GM13976 (cell line): ENCODE measurements at regions not wholly inside any gene's neighbourhood (a gene's known extent, or its start where the extent isn't known, plus 50 kb on each side); places are given as distances from the start of the nearest gene placed in this dataset.

Source experiments
- DNase-seq: peaks from one replicate; pipeline ENCODE4 v3.0.0; 2012; ENCODE audit warnings: low spot score
- CTCF ChIP-seq: IDR thresholded peaks from 2 replicates; pipeline ENCODE4 v1.5.1; 2012; ENCODE audit warnings: borderline replicate concordance, mild to moderate bottlenecking; ENCODE audit not compliant: insufficient read depth; ENCODE audit errors: extremely low read depth, missing control alignments, control extremely low read depth
- in situ Hi-C: fragments of 300-500 bp; cut with MboI; formaldehyde crosslinking; loops from one replicate; pipeline ENCODE4 v1.12.0; 2022; ENCODE audit warnings: low sequenced_read_pairs, mixed read lengths, inconsistent platforms; ENCODE audit not compliant: unreplicated experiment

- no peak for DNase-seq
- in situ Hi-C loops = no loop called here
- TF ChIP-seq CTCF = no peak
Measured at GRCh38 chr14:89644641-89645040, 227.6 kb upstream of the FOXN3 start.

DNA sequence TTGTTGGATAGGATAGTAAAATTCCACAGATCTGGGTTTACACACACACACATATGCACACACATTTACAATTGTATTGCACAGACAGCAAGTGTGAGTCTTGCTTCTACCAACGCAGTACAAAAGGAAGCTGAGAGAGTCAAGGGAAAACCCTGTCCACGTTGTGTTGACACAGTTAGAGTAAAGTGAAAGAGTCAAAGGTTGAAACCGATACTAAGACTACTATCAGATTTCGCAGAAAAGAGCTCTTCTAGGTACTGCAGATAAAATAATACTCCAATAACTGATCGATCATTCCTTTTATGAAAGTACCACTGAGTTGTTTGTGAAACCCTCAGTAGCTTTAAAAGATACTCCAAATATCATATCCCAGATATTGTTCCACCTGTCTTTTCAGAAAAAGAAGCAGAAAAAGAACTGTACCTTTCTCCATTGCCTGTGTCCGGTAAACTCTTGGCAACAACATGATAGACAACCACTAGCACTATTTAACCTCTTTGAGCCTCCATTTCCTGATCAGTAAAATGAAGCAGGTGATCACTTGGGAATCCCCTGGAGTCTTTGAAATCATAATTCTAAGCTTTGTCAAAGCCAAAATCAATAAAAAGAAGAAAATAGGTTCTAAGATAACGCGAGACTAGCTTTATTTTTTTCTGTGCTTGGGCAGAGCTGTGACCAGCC lies 224.6 kb upstream of the FOXN3 start:
- peak; percentile 67 for DNase-seq
- no peak for TF ChIP-seq CTCF
- in situ Hi-C loops = no loop called here

GRCh38 chr14:89640141-89640540 lies 223.1 kb upstream of the FOXN3 start:
- no peak for DNase-seq
- in situ Hi-C loops = no loop called here
- no peak for TF ChIP-seq CTCF

GRCh38 chr14:89639687-89640086 lies 222.7 kb upstream of the FOXN3 start:
- in situ Hi-C loops = no loop called here
- no peak for TF ChIP-seq CTCF
- DNase-seq = no peak

- in situ Hi-C loops = no loop called here
- no peak for DNase-seq
- no peak for TF ChIP-seq CTCF
Measured at GRCh38 chr14:89638891-89639290, 221.9 kb upstream of the FOXN3 start.

- in situ Hi-C loops = no loop called here
- DNase-seq = no peak
- no peak for TF ChIP-seq CTCF
Measured at GRCh38 chr14:89637581-89637980, 220.5 kb upstream of the FOXN3 start.
